SK-N-SH (cell line): ENCODE measurements at regions not wholly inside any gene's neighbourhood (a gene's known extent, or its start where the extent isn't known, plus 50 kb on each side); places are given as distances from the start of the nearest gene placed in this dataset.

Source experiments
- CTCF ChIA-PET: fragments of 300-600, 350-600 bp; formaldehyde crosslinking; extraction: SDS; loops from one replicate; lab custom pipeline; 2021; lab: Yijun Ruan, JAX
- POLR2A ChIA-PET: fragments of 350-600 bp; sonication (Branson Sonifier 250); formaldehyde crosslinking; extraction: SDS; loops from one replicate; lab custom pipeline; 2020; ENCODE audit warnings: antibody characterized with exemption, inconsistent platforms; lab: Yijun Ruan, JAX
- DNase-seq: peaks from one replicate; pipeline ENCODE4 v3.0.0; 2012
- H2AFZ ChIP-seq: fragments of 200-600 bp; sonication (generic); 2 replicates; pipeline ENCODE4 v1.8.1; 2016; ENCODE audit warnings: antibody characterized with exemption, mild to moderate bottlenecking, low read depth
- H3F3A ChIP-seq: fragments of 200-600 bp; sonication (generic); replicated peaks from 2 replicates; pipeline ENCODE3; 2016; ENCODE audit warnings: antibody characterized with exemption, mild to moderate bottlenecking; ENCODE audit not compliant: insufficient read depth
- H3K27ac ChIP-seq, 2 experiments: fragments of 200-500 bp in 1 of 2; fragments of 200-600 bp in 1 of 2; sonication (Bioruptor generic) in 1 of 2; sonication (generic), shearing (Covaris generic) in 1 of 2; 2 replicates each; pipeline versions ENCODE4 v1.5.1 to v1.6.1; 2014 to 2016; ENCODE audit warnings: low read depth in 2 of 2, inconsistent platforms in 1 of 2, low read length in 1 of 2, mild to moderate bottlenecking in 1 of 2, mixed read lengths in 1 of 2
- H3K27me3 ChIP-seq: fragments of 200-600 bp; sonication (generic), shearing (Covaris generic); 2 replicates; pipeline ENCODE4 v1.6.1; 2016; ENCODE audit warnings: mixed run types; ENCODE audit not compliant: insufficient read depth
- H3K36me3 ChIP-seq, 2 experiments: fragments of 200-500 bp in 1 of 2; fragments of 200-600 bp in 1 of 2; sonication (Bioruptor generic) in 1 of 2; sonication (generic) in 1 of 2; replicated peaks in 1 of 2; 2 replicates each; pipeline versions ENCODE3 to v1.5.1; 2014 to 2016; ENCODE audit warnings: low read length in 1 of 2, mild to moderate bottlenecking in 1 of 2; ENCODE audit not compliant: insufficient read depth in 2 of 2, control insufficient read depth in 1 of 2
- H3K4me1 ChIP-seq, 2 experiments: fragments of 200-500 bp in 1 of 2; fragments of 200-600 bp in 1 of 2; sonication (Bioruptor generic) in 1 of 2; sonication (generic), shearing (Covaris generic) in 1 of 2; 2 replicates each; pipeline versions ENCODE4 v1.5.1 to v1.6.1; 2014 to 2016; ENCODE audit warnings: low read depth in 1 of 2, low read length in 1 of 2, mixed run types in 1 of 2; ENCODE audit not compliant: insufficient read depth in 2 of 2, control insufficient read depth in 1 of 2
- H3K4me2 ChIP-seq: fragments of 200-600 bp; sonication (generic), shearing (Covaris generic); 2 replicates; pipeline ENCODE4 v1.6.1; 2017; ENCODE audit warnings: mixed run types
- H3K4me3 ChIP-seq, 2 experiments: fragments of 200-500 bp in 1 of 2; fragments of 200-600 bp in 1 of 2; sonication (Bioruptor generic) in 1 of 2; sonication (generic), shearing (Covaris generic) in 1 of 2; 2 replicates each; pipeline versions ENCODE4 v1.5.1 to v1.8.1; 2014 to 2016; ENCODE audit warnings: low read depth in 2 of 2, inconsistent platforms in 1 of 2, low read length in 1 of 2, mild to moderate bottlenecking in 1 of 2, mixed read lengths in 1 of 2, moderate library complexity in 1 of 2
- H3K79me2 ChIP-seq: fragments of 200-600 bp; sonication (generic); 2 replicates; pipeline ENCODE4 v1.8.1; 2017; ENCODE audit warnings: mild to moderate bottlenecking; ENCODE audit not compliant: insufficient read depth
- H3K9ac ChIP-seq: fragments of 200-600 bp; sonication (generic); 2 replicates; pipeline ENCODE4 v1.6.1; 2017; ENCODE audit warnings: mixed run types
- H3K9me2 ChIP-seq: fragments of 200-600 bp; sonication (generic); 2 replicates; pipeline ENCODE4 v1.6.1; 2017; ENCODE audit warnings: mixed run types
- H3K9me3 ChIP-seq: fragments of 200-600 bp; sonication (generic); 2 replicates; pipeline ENCODE4 v1.6.1; 2017; ENCODE audit warnings: mixed run types, mild to moderate bottlenecking, moderate library complexity
- H4K20me1 ChIP-seq: fragments of 200-600 bp; sonication (generic); 2 replicates; pipeline ENCODE4 v1.6.1; 2017; ENCODE audit warnings: mild to moderate bottlenecking, mixed run types; ENCODE audit not compliant: insufficient read depth
- EZH2phosphoT487 ChIP-seq: fragments of 200-600 bp; sonication (generic); IDR thresholded peaks from 2 replicates; pipeline ENCODE4 v1.6.1; 2017; ENCODE audit warnings: low read depth, mixed run types, mild to moderate bottlenecking, antibody characterized with exemption, moderate library complexity, borderline replicate concordance
- FOXM1 ChIP-seq: IDR thresholded peaks from 2 replicates; pipeline ENCODE4 v1.4.0; 2012; ENCODE audit warnings: low read depth, mild to moderate bottlenecking
- GABPA ChIP-seq: IDR thresholded peaks from 2 replicates; pipeline ENCODE4 v1.4.0; 2012; ENCODE audit warnings: low read depth, mild to moderate bottlenecking
- RAD21 ChIP-seq: IDR thresholded peaks from 2 replicates; pipeline ENCODE4 v1.6.1; 2012; ENCODE audit warnings: mild to moderate bottlenecking, low read length
- RCOR1 ChIP-seq: fragments of 150-350 bp; IDR thresholded peaks from 2 replicates; pipeline ENCODE4 v1.6.1; 2017; ENCODE audit warnings: antibody characterized with exemption, low read length
- SMC3 ChIP-seq: IDR thresholded peaks from 2 replicates; pipeline ENCODE4 v1.6.1; 2012; ENCODE audit warnings: low read depth, low read length, improper control_type of control experiment
- TAF1 ChIP-seq: IDR thresholded peaks from 2 replicates; pipeline ENCODE4 v1.6.1; 2012; ENCODE audit warnings: low read depth, mild to moderate bottlenecking, low read length, moderate library complexity, borderline replicate concordance
- YY1 ChIP-seq: IDR thresholded peaks from 2 replicates; pipeline ENCODE4 v1.4.0; 2012; ENCODE audit warnings: low read depth, mild to moderate bottlenecking
- WGBS: methylation state at CpG from one replicate; pipeline ENCODE4 v1.1.6; 2017; ENCODE audit warnings: low lambda C conversion rate; 5-methylcytosine and 5-hydroxymethylcytosine counted together
- TF ChIP-seq, protein P1 (sequence below): fragments of 150-350 bp; IDR thresholded peaks from 2 replicates; pipeline ENCODE4 v1.6.1; 2016; ENCODE audit warnings: mild to moderate bottlenecking, low read depth, low read length
- TF ChIP-seq, protein P2 (sequence below): IDR thresholded peaks from 2 replicates; pipeline ENCODE4 v1.6.1; 2012; ENCODE audit warnings: mild to moderate bottlenecking, low read depth, low read length, moderate library complexity
- TF ChIP-seq, protein P3 (sequence below): IDR thresholded peaks from 2 replicates; pipeline ENCODE4 v1.4.0; 2012; ENCODE audit warnings: low read depth, borderline replicate concordance

DNA sequence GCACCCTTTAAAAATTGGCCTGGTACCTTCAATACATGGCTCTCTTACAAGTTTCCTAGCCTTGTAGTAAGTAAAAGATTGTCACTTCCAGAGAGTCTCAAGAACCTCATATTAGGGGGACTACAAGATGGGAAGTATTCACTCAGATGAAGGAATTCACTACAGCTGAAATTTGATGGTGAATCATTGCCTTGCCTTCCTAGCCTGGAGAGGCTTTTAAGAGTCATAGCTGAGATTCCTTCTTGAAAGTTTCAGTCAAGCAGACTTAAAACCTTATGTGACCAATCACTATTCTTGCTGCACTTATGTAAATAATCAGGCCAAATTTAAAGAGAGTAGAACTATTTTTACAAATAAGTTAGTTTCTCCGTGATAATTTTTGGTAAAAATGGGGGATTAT lies 451.6 kb downstream of the TRHDE start:
- TF ChIP-seq, protein P1, sequence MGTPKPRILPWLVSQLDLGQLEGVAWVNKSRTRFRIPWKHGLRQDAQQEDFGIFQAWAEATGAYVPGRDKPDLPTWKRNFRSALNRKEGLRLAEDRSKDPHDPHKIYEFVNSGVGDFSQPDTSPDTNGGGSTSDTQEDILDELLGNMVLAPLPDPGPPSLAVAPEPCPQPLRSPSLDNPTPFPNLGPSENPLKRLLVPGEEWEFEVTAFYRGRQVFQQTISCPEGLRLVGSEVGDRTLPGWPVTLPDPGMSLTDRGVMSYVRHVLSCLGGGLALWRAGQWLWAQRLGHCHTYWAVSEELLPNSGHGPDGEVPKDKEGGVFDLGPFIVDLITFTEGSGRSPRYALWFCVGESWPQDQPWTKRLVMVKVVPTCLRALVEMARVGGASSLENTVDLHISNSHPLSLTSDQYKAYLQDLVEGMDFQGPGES, result no peak
- TF ChIP-seq, protein P2, sequence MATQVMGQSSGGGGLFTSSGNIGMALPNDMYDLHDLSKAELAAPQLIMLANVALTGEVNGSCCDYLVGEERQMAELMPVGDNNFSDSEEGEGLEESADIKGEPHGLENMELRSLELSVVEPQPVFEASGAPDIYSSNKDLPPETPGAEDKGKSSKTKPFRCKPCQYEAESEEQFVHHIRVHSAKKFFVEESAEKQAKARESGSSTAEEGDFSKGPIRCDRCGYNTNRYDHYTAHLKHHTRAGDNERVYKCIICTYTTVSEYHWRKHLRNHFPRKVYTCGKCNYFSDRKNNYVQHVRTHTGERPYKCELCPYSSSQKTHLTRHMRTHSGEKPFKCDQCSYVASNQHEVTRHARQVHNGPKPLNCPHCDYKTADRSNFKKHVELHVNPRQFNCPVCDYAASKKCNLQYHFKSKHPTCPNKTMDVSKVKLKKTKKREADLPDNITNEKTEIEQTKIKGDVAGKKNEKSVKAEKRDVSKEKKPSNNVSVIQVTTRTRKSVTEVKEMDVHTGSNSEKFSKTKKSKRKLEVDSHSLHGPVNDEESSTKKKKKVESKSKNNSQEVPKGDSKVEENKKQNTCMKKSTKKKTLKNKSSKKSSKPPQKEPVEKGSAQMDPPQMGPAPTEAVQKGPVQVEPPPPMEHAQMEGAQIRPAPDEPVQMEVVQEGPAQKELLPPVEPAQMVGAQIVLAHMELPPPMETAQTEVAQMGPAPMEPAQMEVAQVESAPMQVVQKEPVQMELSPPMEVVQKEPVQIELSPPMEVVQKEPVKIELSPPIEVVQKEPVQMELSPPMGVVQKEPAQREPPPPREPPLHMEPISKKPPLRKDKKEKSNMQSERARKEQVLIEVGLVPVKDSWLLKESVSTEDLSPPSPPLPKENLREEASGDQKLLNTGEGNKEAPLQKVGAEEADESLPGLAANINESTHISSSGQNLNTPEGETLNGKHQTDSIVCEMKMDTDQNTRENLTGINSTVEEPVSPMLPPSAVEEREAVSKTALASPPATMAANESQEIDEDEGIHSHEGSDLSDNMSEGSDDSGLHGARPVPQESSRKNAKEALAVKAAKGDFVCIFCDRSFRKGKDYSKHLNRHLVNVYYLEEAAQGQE, result no peak
- no peak for TF ChIP-seq FOXM1
- no peak for TF ChIP-seq RCOR1
- no peak for TF ChIP-seq RAD21
- no peak for TF ChIP-seq GABPA
- TF ChIP-seq, protein P3, sequence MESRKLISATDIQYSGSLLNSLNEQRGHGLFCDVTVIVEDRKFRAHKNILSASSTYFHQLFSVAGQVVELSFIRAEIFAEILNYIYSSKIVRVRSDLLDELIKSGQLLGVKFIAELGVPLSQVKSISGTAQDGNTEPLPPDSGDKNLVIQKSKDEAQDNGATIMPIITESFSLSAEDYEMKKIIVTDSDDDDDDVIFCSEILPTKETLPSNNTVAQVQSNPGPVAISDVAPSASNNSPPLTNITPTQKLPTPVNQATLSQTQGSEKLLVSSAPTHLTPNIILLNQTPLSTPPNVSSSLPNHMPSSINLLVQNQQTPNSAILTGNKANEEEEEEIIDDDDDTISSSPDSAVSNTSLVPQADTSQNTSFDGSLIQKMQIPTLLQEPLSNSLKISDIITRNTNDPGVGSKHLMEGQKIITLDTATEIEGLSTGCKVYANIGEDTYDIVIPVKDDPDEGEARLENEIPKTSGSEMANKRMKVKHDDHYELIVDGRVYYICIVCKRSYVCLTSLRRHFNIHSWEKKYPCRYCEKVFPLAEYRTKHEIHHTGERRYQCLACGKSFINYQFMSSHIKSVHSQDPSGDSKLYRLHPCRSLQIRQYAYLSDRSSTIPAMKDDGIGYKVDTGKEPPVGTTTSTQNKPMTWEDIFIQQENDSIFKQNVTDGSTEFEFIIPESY, result no peak
- no peak for TF ChIP-seq SMC3
- no peak for TF ChIP-seq YY1
- TF ChIP-seq TAF1, result no peak
- TF ChIP-seq EZH2phosphoT487, result no peak
- WGBS, result 32% methylated on average over 1 of the region's 1 CpG
- Histone ChIP-seq H3K79me2 (no peaks in the 10 kb centered on the region), H3F3A (no peaks in the 10 kb centered on the region), H3K9me3 (0 out of 2 replicates have a peak, but pooled peaks cover 10% of the 10 kb centered on the region), H3K4me2 (no peak overlapping the region), H3K9ac (no peak overlapping the region), H3K4me3 (no peak overlapping the region), H3K27me3 (no peaks in the 10 kb centered on the region), H4K20me1 (no peaks in the 10 kb centered on the region), H3K36me3 (no peaks in the 10 kb centered on the region), H2AFZ (no peak overlapping the region), H3K9me2 (no peaks in the 10 kb centered on the region), H3K4me1 (no peaks in the 10 kb centered on the region), H3K27ac (no peak overlapping the region)
- CTCF ChIA-PET, result no interaction called here
- POLR2A ChIA-PET, result no interaction called here
- no peak for DNase-seq
